T-cell (primary cell): ENCODE measurements at regions not wholly inside any gene's neighbourhood (a gene's known extent, or its start where the extent isn't known, plus 50 kb on each side); places are given as distances from the start of the nearest gene placed in this dataset.
"Not testable (repeated sequence)": the region's sequence is repeated elsewhere in the genome, so short reads cannot be mapped to it uniquely, and the experiment has no call there.

Experiments used
- ATAC-seq, 4 experiments: fragments of 200-7000 bp in 3 of 4; fragments of 150-1000 bp in 1 of 4; cut with Tn5 transposase; replicated peaks in 1 of 4; 1 replicate in 3 of 4; 2 replicates in 1 of 4; pipeline ENCODE4 v1.10.0; 2021; ENCODE audit warnings: moderate library complexity in 3 of 4, mild to moderate bottlenecking in 2 of 4, moderate number of reproducible peaks in 1 of 4
- CTCF ChIA-PET, 2 donors: fragments of 300-600 bp; sonication (Branson Sonifier 250); formaldehyde crosslinking; loops; one replicate each; lab custom pipeline; 2022; ENCODE audit warnings: antibody characterized with exemption in 2 of 2; lab: Charles Lee
- POLR2A ChIA-PET, 2 donors: fragments of 300-600 bp; sonication (Branson Sonifier 250); formaldehyde crosslinking; loops; one replicate each; lab custom pipeline; 2022; ENCODE audit warnings: antibody characterized with exemption in 2 of 2; lab: Charles Lee
- DNase-seq, 35 experiments: peaks; one replicate each; pipeline versions ENCODE4 v3.0.0 to v3.0.0-alpha.2; 2013 to 2023
- H3K27ac ChIP-seq: one replicate; pipeline ENCODE4 v1.5.1; 2013; ENCODE audit warnings: low read length
- H3K27me3 ChIP-seq, 2 experiments: replicated peaks in 1 of 2; 1 replicate in 1 of 2; 2 replicates in 1 of 2; pipeline versions ENCODE4 v1.6.1 to v1.7.0; 2013; ENCODE audit warnings: low read length in 1 of 2, mixed read lengths in 1 of 2; ENCODE audit not compliant: control insufficient read depth in 2 of 2, insufficient read depth in 2 of 2; ENCODE audit errors: extremely low read depth in 1 of 2
- H3K36me3 ChIP-seq, 2 donors: 1 replicate in 1 of 2; 2 replicates in 1 of 2; pipeline versions ENCODE4 v1.6.1 to v1.7.0; 2013; ENCODE audit warnings: low read length in 1 of 2; ENCODE audit not compliant: control insufficient read depth in 2 of 2, insufficient read depth in 1 of 2; ENCODE audit errors: extremely low read depth in 1 of 2
- H3K4me1 ChIP-seq, 2 experiments: 1 replicate in 1 of 2; 2 replicates in 1 of 2; pipeline versions ENCODE4 v1.6.1 to v1.7.0; 2013; ENCODE audit warnings: low read length in 2 of 2, mixed read lengths in 1 of 2; ENCODE audit not compliant: insufficient read depth in 2 of 2, control insufficient read depth in 1 of 2; ENCODE audit errors: extremely low read depth in 1 of 2
- H3K4me3 ChIP-seq, 2 donors: 1 replicate in 1 of 2; 2 replicates in 1 of 2; pipeline versions ENCODE4 v1.5.1 to v1.7.0; 2013; ENCODE audit warnings: mild to moderate bottlenecking in 2 of 2, low read length in 1 of 2, moderate library complexity in 1 of 2; ENCODE audit not compliant: control insufficient read depth in 1 of 2; ENCODE audit errors: extremely low read depth in 1 of 2
- H3K9me3 ChIP-seq: 2 replicates; pipeline ENCODE4 v1.7.0; 2013
- H3K27ac Mint-ChIP-seq, 2 donors: one replicate each; pipeline ENCODE4 v1.8.0; 2020 to 2021; ENCODE audit warnings: mild to moderate bottlenecking in 2 of 2, mixed read lengths in 2 of 2
- H3K27me3 Mint-ChIP-seq, 2 donors: one replicate each; pipeline ENCODE4 v1.8.0; 2021 to 2022; ENCODE audit warnings: mixed read lengths in 2 of 2
- H3K36me3 Mint-ChIP-seq: one replicate; pipeline ENCODE4 v1.8.0; 2021; ENCODE audit warnings: mixed read lengths
- H3K4me1 Mint-ChIP-seq, 3 donors: one replicate each; pipeline ENCODE4 v1.8.0; 2020 to 2022; ENCODE audit warnings: mixed read lengths in 3 of 3, mild to moderate bottlenecking in 1 of 3
- H3K4me3 Mint-ChIP-seq, 3 donors: one replicate each; pipeline ENCODE4 v1.8.0; 2020 to 2022; ENCODE audit warnings: mild to moderate bottlenecking in 3 of 3, mixed read lengths in 3 of 3, moderate library complexity in 3 of 3
- H3K9me3 Mint-ChIP-seq, 3 donors: one replicate each; pipeline ENCODE4 v1.8.0; 2020 to 2022; ENCODE audit warnings: mixed read lengths in 3 of 3
- WGBS: methylation state at CpG from one replicate; pipeline ENCODE4 v1.1.5; 2013; ENCODE audit warnings: missing lambda C conversion rate; ENCODE audit not compliant: insufficient coverage; 5-methylcytosine and 5-hydroxymethylcytosine counted together

DNA sequence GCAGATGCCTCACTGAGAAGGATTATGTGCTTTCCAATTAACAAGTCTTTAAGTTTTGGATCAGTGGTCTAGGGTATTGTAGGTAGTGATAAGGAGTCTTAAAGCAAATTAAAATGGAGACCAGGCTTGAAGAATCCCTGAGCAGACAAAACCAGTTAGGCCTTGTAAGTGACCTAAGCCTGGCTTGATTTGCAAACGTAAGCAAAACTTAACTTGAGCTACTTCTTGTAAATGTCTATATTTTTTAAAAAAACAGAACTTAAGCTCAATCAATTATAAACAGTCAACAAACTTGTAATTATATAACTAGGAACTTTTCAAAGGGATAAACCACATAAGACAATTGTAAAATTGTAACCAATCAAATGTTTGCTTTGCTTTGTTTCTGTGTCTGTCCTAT is 72.7 kb upstream of the NALF2 start:
- no peak overlapping the region for H3K4me3 Mint-ChIP-seq
- no peaks in the 10 kb centered on the region for H3K9me3 Mint-ChIP-seq
- Histone ChIP-seq H3K4me3 (no peak overlapping the region), H3K4me1 (no peaks in the 10 kb centered on the region), H3K27ac (no peak overlapping the region), H3K9me3 (no peaks in the 10 kb centered on the region), H3K27me3 (no peaks in the 10 kb centered on the region), H3K36me3 (no peaks in the 10 kb centered on the region)
- CTCF ChIA-PET: no interaction called here
- DNase-seq (no peak), ATAC-seq (no peak)
- WGBS: no CpG with 5 or more reads among the region's 1 CpG
- no peaks in the 10 kb centered on the region for H3K4me1 Mint-ChIP-seq
- H3K36me3 Mint-ChIP-seq: no peaks in the 10 kb centered on the region
- H3K27me3 Mint-ChIP-seq: peaks cover 0 to 20% of the 10 kb centered on the region in 2 donors
- POLR2A ChIA-PET: no interaction called here
- no peak overlapping the region for H3K27ac Mint-ChIP-seq

DNA sequence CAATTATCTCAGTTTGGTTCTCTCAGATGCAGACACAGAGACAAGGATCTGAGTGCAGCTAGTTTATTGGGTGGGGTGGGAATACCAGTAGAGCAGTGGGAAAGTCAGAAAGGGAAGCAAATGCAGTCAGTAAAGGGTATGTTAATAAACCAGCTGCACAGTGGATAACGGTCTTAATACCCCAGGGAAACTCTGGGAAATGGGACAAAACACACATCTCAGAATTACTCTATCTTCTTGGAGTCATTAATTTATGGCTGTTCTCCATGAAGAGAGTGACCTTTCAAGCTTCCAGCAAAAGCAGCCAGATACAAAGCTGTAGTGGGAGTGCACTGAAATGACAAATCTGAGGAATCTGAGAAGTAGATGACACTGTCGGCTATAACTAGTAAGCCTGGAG is 73.3 kb upstream of the NALF2 start:
- H3K4me1 ChIP-seq: no peaks in the 10 kb centered on the region
- Mint-ChIP-seq H3K36me3 (no peaks in the 10 kb centered on the region), H3K4me1 (no peaks in the 10 kb centered on the region), H3K27me3 (peaks cover 0 to 20% of the 10 kb centered on the region in 2 donors), H3K9me3 (no peaks in the 10 kb centered on the region), H3K27ac (no peak overlapping the region), H3K4me3 (no peak overlapping the region)
- H3K4me3 ChIP-seq: no peak overlapping the region
- no peaks in the 10 kb centered on the region for H3K36me3 ChIP-seq
- DNase-seq: no peak
- no peaks in the 10 kb centered on the region for H3K27me3 ChIP-seq
- H3K27ac ChIP-seq: no peak overlapping the region
- no peak for ATAC-seq
- WGBS: no CpG with 5 or more reads among the region's 2 CpGs
- no peaks in the 10 kb centered on the region for H3K9me3 ChIP-seq
- POLR2A ChIA-PET: no interaction called here
- CTCF ChIA-PET: no interaction called here

- Histone ChIP-seq H3K4me3 (no peak overlapping the region), H3K27ac (no peak overlapping the region), H3K27me3 (no peaks in the 10 kb centered on the region), H3K9me3 (no peaks in the 10 kb centered on the region), H3K36me3 (no peaks in the 10 kb centered on the region), H3K4me1 (no peaks in the 10 kb centered on the region)
- WGBS: no CpG with 5 or more reads among the region's 6 CpGs
- CTCF ChIA-PET: no interaction called here
- POLR2A ChIA-PET: no interaction called here
- no peaks in the 10 kb centered on the region for H3K4me1 Mint-ChIP-seq
- ATAC-seq: no peak
- H3K9me3 Mint-ChIP-seq: no peaks in the 10 kb centered on the region
- no peak for DNase-seq
- peaks cover 0 to 23% of the 10 kb centered on the region in 2 donors for H3K27me3 Mint-ChIP-seq
- H3K27ac Mint-ChIP-seq: no peak overlapping the region
- H3K36me3 Mint-ChIP-seq: no peaks in the 10 kb centered on the region
- H3K4me3 Mint-ChIP-seq: no peak overlapping the region
These were observed 74.6 kb upstream of the NALF2 start for GRCh38 chrX:69429339-69430015.

- WGBS: 74% methylated on average over 2 of the region's 2 CpGs
- Mint-ChIP-seq H3K9me3 (no peaks in the 10 kb centered on the region), H3K27ac (no peak overlapping the region), H3K36me3 (no peaks in the 10 kb centered on the region), H3K27me3 (peaks cover 0 to 23% of the 10 kb centered on the region in 2 donors), H3K4me1 (no peaks in the 10 kb centered on the region), H3K4me3 (no peak overlapping the region)
- Histone ChIP-seq H3K27me3 (no peaks in the 10 kb centered on the region), H3K36me3 (no peaks in the 10 kb centered on the region), H3K4me1 (no peaks in the 10 kb centered on the region), H3K9me3 (no peaks in the 10 kb centered on the region), H3K27ac (no peak overlapping the region), H3K4me3 (no peak overlapping the region)
- no peak for DNase-seq
- ChIA-PET POLR2A (no interaction called here), CTCF (no interaction called here)
- ATAC-seq: no peak
These were observed 75.9 kb upstream of the NALF2 start for GRCh38 chrX:69428216-69428615.

- H3K9me3 Mint-ChIP-seq: no peaks in the 10 kb centered on the region
- no peak for ATAC-seq
- no peak overlapping the region for H3K4me3 ChIP-seq
- DNase-seq: no peak
- POLR2A ChIA-PET: no interaction called here
- peaks cover 0 to 26% of the 10 kb centered on the region in 2 donors for H3K27me3 Mint-ChIP-seq
- no peak overlapping the region for H3K27ac Mint-ChIP-seq
- no peaks in the 10 kb centered on the region for H3K4me1 Mint-ChIP-seq
- CTCF ChIA-PET: interaction anchor here in 1 of 2 donors (0.6 kb wide), 1 partner anchor 1006 kb away, joined by 3 read pairs; no protein-coding TSS in a partner anchor
- H3K9me3 ChIP-seq: no peaks in the 10 kb centered on the region
- no peak overlapping the region for H3K27ac ChIP-seq
- WGBS: no CpG with 5 or more reads among the region's 2 CpGs
- no peaks in the 10 kb centered on the region for H3K27me3 ChIP-seq
- H3K36me3 ChIP-seq: no peaks in the 10 kb centered on the region
- no peaks in the 10 kb centered on the region for H3K4me1 ChIP-seq
- H3K4me3 Mint-ChIP-seq: no peak overlapping the region
- H3K36me3 Mint-ChIP-seq: no peaks in the 10 kb centered on the region
These were observed 79.2 kb upstream of the NALF2 start for GRCh38 chrX:69424910-69425309.

DNA sequence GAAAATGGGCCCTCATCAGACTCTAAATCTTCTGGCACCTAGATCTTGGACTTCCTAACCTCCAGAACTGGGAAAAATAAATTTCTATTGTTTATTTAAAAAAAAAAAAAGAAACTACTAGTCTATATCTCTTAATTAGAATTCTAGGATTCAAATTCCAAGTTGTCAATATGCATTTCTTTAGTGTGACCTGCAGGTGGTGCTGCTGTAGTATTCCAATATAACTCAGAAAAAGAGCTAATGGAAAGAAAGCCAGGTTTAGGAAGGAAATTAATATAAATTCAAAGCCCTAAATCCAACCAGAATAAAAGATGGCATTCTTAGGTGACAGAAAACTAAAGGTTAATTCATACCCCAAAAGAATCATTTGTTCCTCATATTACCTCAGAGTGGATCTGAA is 80.0 kb upstream of the NALF2 start:
- Histone ChIP-seq H3K4me3 (no peak overlapping the region), H3K4me1 (no peaks in the 10 kb centered on the region), H3K9me3 (no peaks in the 10 kb centered on the region), H3K27ac (no peak overlapping the region), H3K27me3 (no peaks in the 10 kb centered on the region), H3K36me3 (no peaks in the 10 kb centered on the region)
- Mint-ChIP-seq H3K9me3 (no peaks in the 10 kb centered on the region), H3K27me3 (peaks cover 0 to 23% of the 10 kb centered on the region in 2 donors), H3K4me3 (no peak overlapping the region), H3K4me1 (no peaks in the 10 kb centered on the region), H3K36me3 (no peaks in the 10 kb centered on the region), H3K27ac (no peak overlapping the region)
- ChIA-PET CTCF (interaction anchor here in 1 of 2 donors (0.6 kb wide), 1 partner anchor 1007 kb away, joined by 3 read pairs; no protein-coding TSS in a partner anchor), POLR2A (no interaction called here)
- ATAC-seq (no peak), DNase-seq (no peak)

GRCh38 chrX:69422208-69422607 is 81.9 kb upstream of the NALF2 start:
- H3K36me3 ChIP-seq, H3K4me1 Mint-ChIP-seq, DNase-seq, POLR2A ChIA-PET, H3K27ac Mint-ChIP-seq, H3K9me3 Mint-ChIP-seq, H3K4me3 ChIP-seq, H3K27me3 ChIP-seq, H3K36me3 Mint-ChIP-seq, H3K4me1 ChIP-seq, H3K27ac ChIP-seq, H3K9me3 ChIP-seq, H3K4me3 Mint-ChIP-seq, CTCF ChIA-PET, ATAC-seq: not testable (repeated sequence)
- peaks cover 0 to 10% of the 10 kb centered on the region in 2 donors for H3K27me3 Mint-ChIP-seq
- WGBS: 100% methylated on average over 2 of the region's 19 CpGs
